Endothelial cell (in vitro differentiated cells): ENCODE measurements at regions not wholly inside any gene's neighbourhood (a gene's known extent, or its start where the extent isn't known, plus 50 kb on each side); places are given as distances from the start of the nearest gene placed in this dataset.

Experiments used
- DNase-seq: peaks from one replicate; pipeline ENCODE4 v3.0.0; 2021; ENCODE audit warnings: low spot score
- H3K27ac Mint-ChIP-seq: one replicate; pipeline ENCODE4 v1.8.0; 2021; ENCODE audit warnings: mixed read lengths, inconsistent platforms; ENCODE audit not compliant: unreplicated experiment
- H3K27me3 Mint-ChIP-seq: one replicate; pipeline ENCODE4 v1.8.0; 2021; ENCODE audit warnings: mild to moderate bottlenecking, moderate library complexity, mixed read lengths, inconsistent platforms; ENCODE audit not compliant: unreplicated experiment
- H3K36me3 Mint-ChIP-seq: one replicate; pipeline ENCODE4 v1.8.0; 2021; ENCODE audit warnings: mild to moderate bottlenecking, low read depth, mixed read lengths, inconsistent platforms; ENCODE audit not compliant: unreplicated experiment
- H3K4me1 Mint-ChIP-seq: one replicate; pipeline ENCODE4 v1.8.0; 2021; ENCODE audit warnings: mild to moderate bottlenecking, mixed read lengths, inconsistent platforms; ENCODE audit not compliant: unreplicated experiment
- H3K4me3 Mint-ChIP-seq: one replicate; pipeline ENCODE4 v1.8.0; 2021; ENCODE audit warnings: mild to moderate bottlenecking, mixed read lengths, inconsistent platforms; ENCODE audit not compliant: unreplicated experiment
- H3K9me3 Mint-ChIP-seq: one replicate; pipeline ENCODE4 v1.8.0; 2021; ENCODE audit warnings: mixed read lengths, inconsistent platforms; ENCODE audit not compliant: unreplicated experiment
- TF ChIP-seq, protein P1 (sequence below): fragments of 200-600 bp; sonication (generic); IDR thresholded peaks from one replicate; pipeline ENCODE4 v1.5.0; 2021; ENCODE audit warnings: antibody characterized with exemption; ENCODE audit not compliant: unreplicated experiment

- Mint-ChIP-seq H3K9me3 (no peaks in the 10 kb centered on the region), H3K4me1 (no peaks in the 10 kb centered on the region), H3K36me3 (no peaks in the 10 kb centered on the region), H3K4me3 (no peak overlapping the region), H3K27ac (no peak overlapping the region), H3K27me3 (no peaks in the 10 kb centered on the region)
- TF ChIP-seq, protein P1, sequence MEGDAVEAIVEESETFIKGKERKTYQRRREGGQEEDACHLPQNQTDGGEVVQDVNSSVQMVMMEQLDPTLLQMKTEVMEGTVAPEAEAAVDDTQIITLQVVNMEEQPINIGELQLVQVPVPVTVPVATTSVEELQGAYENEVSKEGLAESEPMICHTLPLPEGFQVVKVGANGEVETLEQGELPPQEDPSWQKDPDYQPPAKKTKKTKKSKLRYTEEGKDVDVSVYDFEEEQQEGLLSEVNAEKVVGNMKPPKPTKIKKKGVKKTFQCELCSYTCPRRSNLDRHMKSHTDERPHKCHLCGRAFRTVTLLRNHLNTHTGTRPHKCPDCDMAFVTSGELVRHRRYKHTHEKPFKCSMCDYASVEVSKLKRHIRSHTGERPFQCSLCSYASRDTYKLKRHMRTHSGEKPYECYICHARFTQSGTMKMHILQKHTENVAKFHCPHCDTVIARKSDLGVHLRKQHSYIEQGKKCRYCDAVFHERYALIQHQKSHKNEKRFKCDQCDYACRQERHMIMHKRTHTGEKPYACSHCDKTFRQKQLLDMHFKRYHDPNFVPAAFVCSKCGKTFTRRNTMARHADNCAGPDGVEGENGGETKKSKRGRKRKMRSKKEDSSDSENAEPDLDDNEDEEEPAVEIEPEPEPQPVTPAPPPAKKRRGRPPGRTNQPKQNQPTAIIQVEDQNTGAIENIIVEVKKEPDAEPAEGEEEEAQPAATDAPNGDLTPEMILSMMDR: no peak
- DNase-seq: no peak
Observed at GRCh38 chr14:25520821-25521220, 470.9 kb upstream of the STXBP6 start.

DNA sequence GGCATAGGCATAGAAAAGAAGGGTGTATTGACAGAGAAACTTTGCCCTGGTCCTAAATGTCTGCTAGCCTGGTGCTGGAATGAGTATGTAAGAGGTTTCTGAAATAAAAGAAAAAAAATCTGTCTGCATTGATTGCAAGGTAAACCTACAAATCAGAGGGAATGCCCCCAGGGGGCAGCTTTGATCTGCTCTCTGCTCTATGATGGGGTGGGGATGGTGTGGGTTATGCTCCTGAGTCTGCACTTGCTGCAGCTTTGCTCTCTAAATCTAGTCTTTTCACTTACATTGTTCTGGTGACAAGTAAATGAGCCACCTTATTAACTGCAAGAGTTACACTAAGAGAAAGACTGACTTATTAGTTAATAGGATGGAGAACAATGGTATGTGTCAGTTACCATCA, 468.4 kb upstream of the STXBP6 start:
- Mint-ChIP-seq H3K4me1 (no peaks in the 10 kb centered on the region), H3K9me3 (no peaks in the 10 kb centered on the region), H3K27me3 (peaks cover 6% of the 10 kb centered on the region), H3K4me3 (no peak overlapping the region), H3K36me3 (no peaks in the 10 kb centered on the region), H3K27ac (no peak overlapping the region)
- TF ChIP-seq, protein P1: no peak
- no peak for DNase-seq

DNA sequence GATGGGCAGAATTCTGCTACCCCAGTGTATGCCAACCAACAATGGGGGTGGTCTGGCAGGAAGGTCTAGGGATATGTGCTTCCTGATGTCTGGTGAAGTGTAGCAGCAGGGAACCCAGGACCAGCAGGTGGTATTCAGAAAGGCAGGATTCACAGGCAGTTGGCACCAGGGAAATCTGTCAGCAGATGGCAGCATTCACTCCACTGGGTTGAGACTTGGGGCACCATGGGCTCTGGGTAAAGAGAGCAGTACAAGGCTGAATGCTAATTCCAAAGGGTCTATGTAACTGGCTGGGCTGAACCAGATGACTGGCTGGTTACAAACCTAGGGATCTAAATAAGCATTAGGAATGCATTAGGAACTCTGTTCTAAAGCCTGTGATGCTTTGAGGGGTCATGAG, 466.9 kb upstream of the STXBP6 start:
- Mint-ChIP-seq H3K27me3 (peaks cover 6% of the 10 kb centered on the region), H3K9me3 (no peaks in the 10 kb centered on the region), H3K4me3 (no peak overlapping the region), H3K36me3 (no peaks in the 10 kb centered on the region), H3K27ac (no peak overlapping the region), H3K4me1 (no peaks in the 10 kb centered on the region)
- no peak for DNase-seq
- TF ChIP-seq, protein P1: no peak

GRCh38 chr14:25508845-25509244, 458.9 kb upstream of the STXBP6 start:
- DNase-seq: no peak
- Mint-ChIP-seq H3K27me3 (peaks cover 3% of the 10 kb centered on the region), H3K4me1 (no peaks in the 10 kb centered on the region), H3K36me3 (no peaks in the 10 kb centered on the region), H3K4me3 (no peak overlapping the region), H3K9me3 (no peaks in the 10 kb centered on the region), H3K27ac (no peak overlapping the region)
- TF ChIP-seq, protein P1: no peak

- peaks cover 3% of the 10 kb centered on the region for H3K27me3 Mint-ChIP-seq
Observed at GRCh38 chr14:25501749-25502148, 451.8 kb upstream of the STXBP6 start.

More at GRCh38 chr14:25501749-25502148, 451.8 kb upstream of the STXBP6 start:
- H3K27ac Mint-ChIP-seq: no peak overlapping the region
- TF ChIP-seq, protein P1: no peak
- H3K9me3 Mint-ChIP-seq: no peaks in the 10 kb centered on the region
- no peak for DNase-seq
- H3K4me3 Mint-ChIP-seq: no peak overlapping the region
- no peaks in the 10 kb centered on the region for H3K4me1 Mint-ChIP-seq
- no peaks in the 10 kb centered on the region for H3K36me3 Mint-ChIP-seq
